Lower leg skin (tissue), 4 donors: ENCODE measurements at regions not wholly inside any gene's neighbourhood (a gene's known extent, or its start where the extent isn't known, plus 50 kb on each side); places are given as distances from the start of the nearest gene placed in this dataset.
"Not testable (repeated sequence)": the region's sequence is repeated elsewhere in the genome, so short reads cannot be mapped to it uniquely, and the experiment has no call there.

Experiments used
- DNase-seq, 2 donors: peaks; one replicate each; pipeline ENCODE4 v3.0.0-alpha.2; 2019; ENCODE audit warnings: low spot score in 2 of 2
- H3K4me3 ChIP-seq: fragments of 200-600 bp; sonication (generic); 2 replicates; pipeline ENCODE4 v1.5.1; 2017; ENCODE audit warnings: mild to moderate bottlenecking, low read depth; ENCODE audit not compliant: poor library complexity, severe bottlenecking
- POLR2A ChIP-seq, 2 donors: fragments of 450-650 bp; IDR thresholded peaks; one replicate each; pipeline ENCODE4 v1.6.1; 2016 to 2017; ENCODE audit warnings: antibody characterized with exemption in 2 of 2, mild to moderate bottlenecking in 1 of 2, moderate library complexity in 1 of 2
- WGBS, 2 donors: methylation state at CpG; one replicate each; pipeline ENCODE4 v1.1.5; 2018; 5-methylcytosine and 5-hydroxymethylcytosine counted together
- intact Hi-C: fragments of 100-400 bp; cut with DNase I; formaldehyde crosslinking; loops from one replicate; pipeline ENCODE4 v1.15.0; 2023; ENCODE audit warnings: low total_unique reads
- TF ChIP-seq, protein P1 (sequence below), 3 donors: fragments of 450-650 bp; IDR thresholded peaks; one replicate each; pipeline ENCODE4 v1.5.1; 2016; ENCODE audit warnings: antibody characterized with exemption in 3 of 3, mild to moderate bottlenecking in 3 of 3, moderate library complexity in 2 of 3

DNA sequence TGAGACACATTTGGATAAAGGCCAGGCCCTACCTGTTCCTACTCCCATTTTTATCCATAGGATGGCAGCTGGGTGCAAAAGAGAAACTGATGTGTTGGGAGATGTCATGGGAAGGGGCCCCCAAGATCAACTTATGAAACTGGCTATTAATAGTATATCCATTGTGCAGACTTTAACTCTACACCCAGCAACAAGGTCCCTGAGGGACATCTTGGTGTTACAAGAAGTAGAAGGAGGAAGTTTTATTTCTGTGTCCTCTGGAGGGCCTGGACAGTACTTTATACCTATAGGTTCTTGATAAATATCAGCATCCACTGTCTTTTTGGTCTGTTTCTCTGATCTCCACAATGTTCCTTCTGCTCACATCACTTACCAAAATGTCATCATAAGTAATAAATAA is 84.6 kb downstream of the BTG1 start:
- no peak for DNase-seq
- intact Hi-C loops, result no loop called here
- no peak overlapping the region for H3K4me3 ChIP-seq
- TF ChIP-seq POLR2A (IDR thresholded peaks at IDR 0.05), result no peak
- TF ChIP-seq, protein P1, sequence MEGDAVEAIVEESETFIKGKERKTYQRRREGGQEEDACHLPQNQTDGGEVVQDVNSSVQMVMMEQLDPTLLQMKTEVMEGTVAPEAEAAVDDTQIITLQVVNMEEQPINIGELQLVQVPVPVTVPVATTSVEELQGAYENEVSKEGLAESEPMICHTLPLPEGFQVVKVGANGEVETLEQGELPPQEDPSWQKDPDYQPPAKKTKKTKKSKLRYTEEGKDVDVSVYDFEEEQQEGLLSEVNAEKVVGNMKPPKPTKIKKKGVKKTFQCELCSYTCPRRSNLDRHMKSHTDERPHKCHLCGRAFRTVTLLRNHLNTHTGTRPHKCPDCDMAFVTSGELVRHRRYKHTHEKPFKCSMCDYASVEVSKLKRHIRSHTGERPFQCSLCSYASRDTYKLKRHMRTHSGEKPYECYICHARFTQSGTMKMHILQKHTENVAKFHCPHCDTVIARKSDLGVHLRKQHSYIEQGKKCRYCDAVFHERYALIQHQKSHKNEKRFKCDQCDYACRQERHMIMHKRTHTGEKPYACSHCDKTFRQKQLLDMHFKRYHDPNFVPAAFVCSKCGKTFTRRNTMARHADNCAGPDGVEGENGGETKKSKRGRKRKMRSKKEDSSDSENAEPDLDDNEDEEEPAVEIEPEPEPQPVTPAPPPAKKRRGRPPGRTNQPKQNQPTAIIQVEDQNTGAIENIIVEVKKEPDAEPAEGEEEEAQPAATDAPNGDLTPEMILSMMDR (IDR thresholded peaks at IDR 0.05), result no peak

DNA sequence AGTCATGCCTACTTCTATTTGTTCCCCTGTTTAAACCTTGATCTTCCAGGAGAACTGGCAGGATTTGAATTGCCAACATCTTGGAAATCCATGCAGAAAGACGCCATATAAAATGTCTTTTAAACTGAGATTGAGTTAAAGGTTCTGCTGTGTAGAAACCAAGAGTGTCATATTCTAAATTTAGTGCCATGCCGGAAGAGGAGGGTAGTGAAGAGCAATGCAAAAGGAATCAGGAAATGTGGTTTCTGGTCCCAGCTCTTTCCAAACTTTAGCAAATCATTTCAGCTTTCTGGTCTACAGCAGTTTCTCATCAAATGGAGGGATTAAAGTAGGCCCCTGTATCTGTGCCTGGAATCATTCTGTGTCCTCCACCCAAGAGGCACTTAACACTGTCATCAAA is 85.7 kb downstream of the BTG1 start:
- no peak overlapping the region for H3K4me3 ChIP-seq
- TF ChIP-seq POLR2A (IDR thresholded peaks at IDR 0.05), result no peak
- TF ChIP-seq, protein P1 (IDR thresholded peaks at IDR 0.05), result no peak
- WGBS, 2 donors, result 43 to 46% methylated on average over 2 of the region's 2 CpGs
- no peak for DNase-seq
- intact Hi-C loops, result no loop called here

DNA sequence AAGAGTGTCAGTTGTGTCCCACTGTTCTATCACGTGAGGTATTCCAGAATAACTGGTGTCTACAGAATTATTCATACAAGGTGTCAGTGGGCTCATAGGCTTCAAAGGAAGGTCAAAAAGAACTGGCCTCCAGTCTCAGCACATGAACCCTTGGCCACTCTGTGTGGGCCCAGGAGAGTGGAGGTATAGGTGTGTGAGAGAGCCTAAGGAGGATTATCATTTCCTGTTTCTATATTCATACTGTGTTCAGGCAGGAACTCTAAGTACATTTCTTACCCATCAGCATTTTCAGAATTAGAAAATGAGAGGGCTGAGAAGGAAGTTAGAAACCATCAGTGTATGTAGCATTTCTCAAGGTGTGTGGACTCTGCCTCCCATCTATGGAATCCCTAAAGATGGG is 87.0 kb downstream of the BTG1 start:
- no peak for DNase-seq
- TF ChIP-seq, protein P1 (IDR thresholded peaks at IDR 0.05), result no peak
- no peak for TF ChIP-seq POLR2A (IDR thresholded peaks at IDR 0.05)
- H3K4me3 ChIP-seq, result no peak overlapping the region
- WGBS, 2 donors, result 55 to 63% methylated on average over 1 of the region's 1 CpG
- intact Hi-C loops, result no loop called here

DNA sequence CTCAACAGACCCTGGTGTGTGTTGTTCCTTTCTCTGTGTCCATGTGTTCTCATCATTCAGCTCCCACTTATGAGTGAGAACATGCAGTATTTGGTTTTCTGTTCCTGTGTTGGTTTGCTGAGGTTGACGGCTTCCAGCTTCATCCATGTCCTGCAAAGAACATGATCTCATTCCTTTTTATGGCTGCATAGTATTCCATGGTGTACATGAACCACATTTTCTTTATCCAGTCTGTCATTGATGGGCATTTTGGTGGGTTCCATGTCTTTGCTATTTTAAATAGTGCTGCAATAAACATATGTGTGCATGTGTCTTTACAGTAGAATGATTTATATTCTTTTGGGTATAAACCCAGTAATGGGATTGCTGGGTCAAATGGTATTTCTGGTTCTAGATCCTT is 88.9 kb downstream of the BTG1 start:
- H3K4me3 ChIP-seq, intact Hi-C loops, DNase-seq: not testable (repeated sequence)
- WGBS, 2 donors, result 89% methylated on average over 1 of the region's 1 CpG

DNA sequence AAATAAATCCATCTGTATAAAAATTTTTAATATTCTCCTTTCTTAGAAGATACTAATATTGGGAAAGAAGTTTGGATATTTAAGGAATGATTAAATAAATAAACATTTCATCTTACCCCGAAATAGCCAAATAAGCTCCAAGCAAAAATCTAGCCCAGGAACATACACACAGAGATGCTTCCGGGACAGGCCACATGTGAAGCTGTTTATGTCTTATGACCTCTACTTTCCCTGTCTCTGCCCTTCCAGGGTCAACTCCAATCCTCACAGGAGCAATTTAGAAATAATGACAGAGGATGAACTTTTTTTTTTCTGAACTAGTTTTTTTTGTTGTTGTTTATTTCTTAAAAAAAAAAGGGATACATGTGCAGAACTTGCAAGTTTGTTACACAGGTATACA is 89.4 kb downstream of the BTG1 start:
- H3K4me3 ChIP-seq, result no peak overlapping the region
- TF ChIP-seq, protein P1 (IDR thresholded peaks at IDR 0.05), result no peak
- TF ChIP-seq POLR2A (IDR thresholded peaks at IDR 0.05), result no peak
- intact Hi-C loops, result no loop called here
- no peak for DNase-seq
- WGBS, 2 donors, result 75 to 82% methylated on average over 2 of the region's 2 CpGs

GRCh38 chr12:92055877-92056276 is 89.8 kb downstream of the BTG1 start:
- intact Hi-C loops, result no loop called here
- DNase-seq, result no peak
- WGBS, 2 donors, result 47 to 52% methylated on average over 4 of the region's 4 CpGs
- no peak for TF ChIP-seq POLR2A (IDR thresholded peaks at IDR 0.05)
- TF ChIP-seq, protein P1 (IDR thresholded peaks at IDR 0.05), result no peak
- no peak overlapping the region for H3K4me3 ChIP-seq
